GM20000 (cell line): ENCODE measurements at regions not wholly inside any gene's neighbourhood (a gene's known extent, or its start where the extent isn't known, plus 50 kb on each side); places are given as distances from the start of the nearest gene placed in this dataset.

ENCODE experiments used
- DNase-seq: peaks from one replicate; pipeline ENCODE4 v3.0.0; 2012; ENCODE audit warnings: low spot score
- TF ChIP-seq, protein P1 (sequence below): IDR thresholded peaks from 2 replicates; pipeline ENCODE4 v1.5.1; 2012; ENCODE audit warnings: mild to moderate bottlenecking, control low read depth; ENCODE audit errors: extremely low read depth, missing control alignments

DNA sequence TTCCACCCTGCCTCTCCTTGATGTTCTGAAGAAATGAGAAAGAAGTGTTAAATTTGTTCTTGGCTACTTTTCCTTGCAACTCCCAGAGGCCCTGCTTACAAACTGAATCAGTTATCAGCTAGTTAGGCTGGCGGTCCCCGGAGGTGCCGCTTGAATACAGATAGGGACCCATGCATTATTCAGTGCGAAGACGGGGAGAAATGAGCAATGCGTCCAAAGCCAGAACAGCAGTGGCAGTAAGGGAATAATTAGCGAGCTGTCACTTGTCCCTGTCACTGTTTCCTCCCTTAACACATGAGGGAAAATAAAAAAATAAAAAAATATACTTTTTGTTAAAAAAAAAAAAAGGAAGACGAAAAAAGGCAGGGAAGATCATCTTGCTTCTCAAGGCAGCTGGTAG lies 528.1 kb downstream of the MN1 start:
- TF ChIP-seq, protein P1, sequence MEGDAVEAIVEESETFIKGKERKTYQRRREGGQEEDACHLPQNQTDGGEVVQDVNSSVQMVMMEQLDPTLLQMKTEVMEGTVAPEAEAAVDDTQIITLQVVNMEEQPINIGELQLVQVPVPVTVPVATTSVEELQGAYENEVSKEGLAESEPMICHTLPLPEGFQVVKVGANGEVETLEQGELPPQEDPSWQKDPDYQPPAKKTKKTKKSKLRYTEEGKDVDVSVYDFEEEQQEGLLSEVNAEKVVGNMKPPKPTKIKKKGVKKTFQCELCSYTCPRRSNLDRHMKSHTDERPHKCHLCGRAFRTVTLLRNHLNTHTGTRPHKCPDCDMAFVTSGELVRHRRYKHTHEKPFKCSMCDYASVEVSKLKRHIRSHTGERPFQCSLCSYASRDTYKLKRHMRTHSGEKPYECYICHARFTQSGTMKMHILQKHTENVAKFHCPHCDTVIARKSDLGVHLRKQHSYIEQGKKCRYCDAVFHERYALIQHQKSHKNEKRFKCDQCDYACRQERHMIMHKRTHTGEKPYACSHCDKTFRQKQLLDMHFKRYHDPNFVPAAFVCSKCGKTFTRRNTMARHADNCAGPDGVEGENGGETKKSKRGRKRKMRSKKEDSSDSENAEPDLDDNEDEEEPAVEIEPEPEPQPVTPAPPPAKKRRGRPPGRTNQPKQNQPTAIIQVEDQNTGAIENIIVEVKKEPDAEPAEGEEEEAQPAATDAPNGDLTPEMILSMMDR = no peak
- no peak for DNase-seq

DNA sequence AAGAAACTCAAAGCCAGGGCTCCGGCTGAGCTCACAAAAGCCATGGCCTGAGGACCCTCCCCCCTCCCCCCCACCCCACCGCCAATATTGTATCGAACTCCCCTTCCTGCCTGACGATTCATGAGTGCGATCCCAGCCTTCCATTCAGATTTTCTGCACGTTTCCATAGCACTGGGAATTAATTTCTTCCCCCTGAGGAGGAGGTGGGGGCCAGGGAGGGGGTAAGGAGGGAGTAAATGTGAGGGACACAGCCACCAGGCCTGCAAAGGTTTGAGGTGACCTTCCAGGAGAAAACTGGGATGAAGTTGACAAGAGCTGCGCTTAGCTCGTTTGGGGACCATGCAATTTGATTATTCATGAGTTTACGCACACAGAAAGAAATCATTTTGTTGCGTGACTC lies 527.7 kb downstream of the MN1 start:
- DNase-seq = no peak

DNA sequence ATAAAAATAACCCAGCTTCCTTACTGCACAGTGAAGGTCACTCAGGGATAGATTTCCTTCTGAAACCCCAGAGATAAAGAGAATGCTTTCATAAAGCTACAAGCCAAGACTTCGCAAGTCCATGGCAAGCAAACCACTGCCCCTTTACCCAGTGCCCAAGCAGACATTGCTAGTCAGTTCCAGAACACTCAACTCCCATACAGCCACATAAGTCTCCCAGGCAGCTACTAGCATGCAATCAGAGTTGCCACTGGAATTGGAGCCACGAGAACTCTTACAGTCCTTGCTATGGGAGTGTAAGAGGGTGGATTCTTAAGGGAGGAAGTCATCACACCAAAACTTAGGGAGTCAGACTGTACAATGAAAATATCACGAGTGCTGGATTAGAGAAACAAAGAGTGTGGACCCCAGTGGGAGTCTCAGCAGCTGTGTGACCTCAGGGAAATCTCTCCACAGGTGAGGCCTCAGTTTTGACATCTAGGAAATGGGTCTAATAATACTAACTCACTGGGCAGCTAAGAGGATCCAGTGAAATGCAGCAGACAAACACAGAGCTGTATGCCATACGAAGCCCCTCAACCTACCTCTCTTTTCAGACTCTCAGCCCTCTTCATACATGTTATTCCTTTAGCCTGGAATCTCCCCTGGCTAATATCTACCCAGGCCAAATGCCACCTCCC lies 526.6 kb downstream of the MN1 start:
- TF ChIP-seq, protein P1 = no peak
- no peak for DNase-seq

More for the DNA sequence above, 527.7 kb downstream of the MN1 start:
- TF ChIP-seq, protein P1 = no peak

DNA sequence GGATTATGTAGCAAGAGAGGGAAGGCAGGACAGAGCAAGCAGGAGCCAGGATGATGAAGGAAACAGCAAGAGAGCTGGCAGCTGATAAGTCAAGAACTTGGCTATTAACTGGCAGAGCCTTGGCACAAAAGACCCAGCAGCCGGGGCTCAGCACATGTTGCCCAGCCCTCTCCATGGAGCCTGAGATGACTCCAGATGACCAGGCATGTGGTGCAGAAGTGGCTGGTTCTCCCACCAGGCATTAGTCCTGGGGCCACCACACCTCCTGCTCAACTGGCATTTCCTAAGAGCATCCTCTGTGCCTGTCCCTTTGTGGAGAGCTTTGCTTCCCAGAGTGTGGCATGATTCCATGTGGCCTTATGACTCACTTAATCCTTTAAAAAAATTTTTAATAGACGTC lies 522.6 kb downstream of the MN1 start:
- DNase-seq = no peak
- TF ChIP-seq, protein P1 = no peak

DNA sequence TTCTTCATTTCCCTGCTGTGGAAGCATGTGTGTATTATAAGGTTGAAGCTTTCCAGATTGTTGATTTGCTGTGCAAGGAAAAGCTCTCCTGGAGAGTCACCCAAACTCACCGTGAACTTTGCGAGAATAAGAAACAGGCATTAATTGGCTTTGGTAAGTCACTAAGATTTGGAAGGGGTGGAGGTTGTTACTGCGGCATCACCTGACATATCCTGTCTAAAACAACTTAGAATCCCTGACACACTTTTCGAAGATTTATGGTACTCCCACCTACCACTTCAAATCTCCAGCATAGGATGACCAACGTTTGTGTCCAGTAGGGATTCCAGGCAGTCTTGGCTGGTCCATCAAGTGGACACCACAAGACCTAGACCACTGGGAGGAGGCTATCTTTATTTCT lies 518.3 kb downstream of the MN1 start:
- DNase-seq = no peak
- TF ChIP-seq, protein P1 = no peak

DNA sequence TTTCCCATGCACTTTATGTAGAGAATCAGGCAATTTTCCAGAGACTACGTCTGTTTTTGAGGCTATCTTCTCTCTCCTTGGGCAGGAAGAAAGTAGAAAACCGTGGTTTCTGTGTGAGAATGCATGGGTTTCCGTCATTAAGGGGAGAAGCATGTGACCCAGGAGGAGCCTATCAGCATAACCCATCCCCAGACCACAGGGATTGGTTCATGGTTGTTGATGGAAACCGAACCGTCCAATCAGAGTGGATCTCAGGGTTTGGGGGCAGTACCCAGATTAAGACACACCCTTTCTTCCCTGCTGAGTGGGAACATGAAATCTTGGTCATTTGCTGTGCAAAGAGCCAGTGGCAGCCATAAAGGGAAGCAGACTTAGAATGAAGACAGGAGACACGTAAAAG lies 517.8 kb downstream of the MN1 start:
- TF ChIP-seq, protein P1 = no peak
- no peak for DNase-seq

DNA sequence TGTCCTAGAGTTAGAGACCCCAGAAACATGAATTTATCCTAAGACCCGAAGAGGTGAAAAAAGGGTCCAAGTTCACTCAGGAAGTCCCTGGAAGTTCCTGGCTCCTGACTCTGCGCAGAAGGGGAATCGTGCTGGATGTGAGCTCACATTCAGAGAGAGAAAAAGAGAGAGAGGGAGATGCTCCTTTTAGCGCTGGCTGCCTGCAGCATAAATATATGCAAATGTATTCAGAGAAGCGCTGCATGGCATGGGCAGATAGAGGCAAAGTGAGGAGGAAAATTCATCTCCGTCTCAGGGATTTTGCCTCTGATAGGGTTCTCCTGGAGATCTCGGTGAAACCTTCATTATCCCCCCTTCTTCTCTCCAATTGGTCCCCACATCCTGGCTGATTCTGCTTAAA lies 517.2 kb downstream of the MN1 start:
- DNase-seq = no peak
- TF ChIP-seq, protein P1 = no peak
